Skin of body (tissue), 1 donor: ENCODE measurements at regions not wholly inside any gene's neighbourhood (a gene's known extent, or its start where the extent isn't known, plus 50 kb on each side); places are given as distances from the start of the nearest gene placed in this dataset.

Experiments used
- DNase-seq: peaks from one replicate; lab custom pipeline; 2025; lab: John Stamatoyannopoulos, UW

DNA sequence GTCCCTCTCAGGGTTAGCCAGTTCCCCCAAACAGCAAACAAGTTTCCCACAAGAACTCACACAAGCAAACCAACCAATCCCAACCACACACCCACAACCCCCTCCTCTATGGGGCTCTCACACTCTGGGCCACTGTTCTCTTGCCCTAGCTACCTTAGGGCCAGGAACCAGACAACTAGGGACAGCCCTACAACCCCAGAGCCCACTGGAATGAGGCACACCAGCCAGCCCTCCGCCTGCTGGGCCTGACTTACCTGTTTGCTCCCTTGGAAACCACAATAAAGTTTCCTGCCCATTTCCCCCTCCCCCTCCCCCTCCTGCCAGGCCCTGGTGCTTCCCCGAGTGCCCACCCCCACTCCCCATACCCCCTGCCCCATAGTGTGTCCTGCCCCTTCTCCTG lies 132.6 kb downstream of the WDR11 start:
- no peak for DNase-seq

- DNase-seq = no peak
Measured at GRCh38 chr10:120984221-120984620, 133.1 kb downstream of the WDR11 start.

DNA sequence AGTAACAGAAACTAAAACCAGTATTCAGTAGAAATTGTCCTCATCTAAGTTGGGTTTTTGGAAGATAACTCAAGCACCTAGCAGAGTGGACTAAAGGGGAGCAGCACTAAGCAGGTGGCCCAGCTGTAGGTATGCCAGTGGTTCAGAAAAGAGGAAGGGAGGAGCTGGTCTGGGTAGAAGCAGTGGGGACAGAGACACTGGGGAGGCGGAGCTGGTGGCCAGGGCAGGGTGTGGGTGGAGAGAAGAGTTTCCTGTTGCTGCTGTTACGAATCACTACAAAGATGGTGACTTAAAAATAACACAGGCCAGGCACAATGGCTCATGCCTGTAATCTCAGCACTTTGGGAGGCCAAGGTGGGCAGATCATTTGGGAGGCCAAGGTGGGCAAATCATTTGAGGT lies 136.2 kb downstream of the WDR11 start:
- no peak for DNase-seq

GRCh38 chr10:120988751-120989150 lies 137.6 kb downstream of the WDR11 start:
- DNase-seq = no peak

- DNase-seq = no peak
Measured at GRCh38 chr10:120989279-120989678, 138.1 kb downstream of the WDR11 start.

DNA sequence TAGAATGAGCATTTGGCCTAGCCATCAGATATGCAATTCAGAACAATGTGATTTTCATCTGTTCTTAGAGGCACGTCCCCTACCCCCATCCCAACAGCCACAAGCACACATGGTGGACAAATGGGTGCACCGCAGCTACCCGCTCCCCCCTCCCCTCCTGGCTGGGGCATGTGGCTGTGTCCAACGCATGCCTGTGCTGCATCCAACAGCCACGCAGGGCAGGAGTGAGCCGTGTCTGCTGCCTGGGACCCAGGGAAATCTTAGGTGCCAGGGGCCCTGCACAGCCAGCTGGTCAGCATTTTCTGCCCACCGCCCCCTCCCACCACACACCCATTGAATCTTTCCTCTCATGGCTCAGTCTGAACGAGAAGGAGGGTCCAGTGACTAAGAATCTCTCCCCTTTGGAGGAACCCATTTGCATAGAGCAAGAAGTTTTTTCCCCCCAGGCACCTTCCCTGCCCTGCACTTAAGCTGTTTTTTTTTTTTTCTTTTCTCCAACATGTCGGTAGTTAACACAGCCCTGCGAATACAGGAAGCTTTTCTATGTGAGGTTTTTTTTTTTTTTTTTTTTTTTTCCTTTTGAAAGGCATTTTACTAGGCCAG lies 138.9 kb downstream of the WDR11 start:
- peak; percentile 25 for DNase-seq

GRCh38 chr10:120990831-120991230 lies 139.7 kb downstream of the WDR11 start:
- DNase-seq = no peak

GRCh38 chr10:120993089-120993488 lies 141.9 kb downstream of the WDR11 start:
- DNase-seq = no peak

- no peak for DNase-seq
Measured at GRCh38 chr10:120995768-120996167, 144.6 kb downstream of the WDR11 start.

DNA sequence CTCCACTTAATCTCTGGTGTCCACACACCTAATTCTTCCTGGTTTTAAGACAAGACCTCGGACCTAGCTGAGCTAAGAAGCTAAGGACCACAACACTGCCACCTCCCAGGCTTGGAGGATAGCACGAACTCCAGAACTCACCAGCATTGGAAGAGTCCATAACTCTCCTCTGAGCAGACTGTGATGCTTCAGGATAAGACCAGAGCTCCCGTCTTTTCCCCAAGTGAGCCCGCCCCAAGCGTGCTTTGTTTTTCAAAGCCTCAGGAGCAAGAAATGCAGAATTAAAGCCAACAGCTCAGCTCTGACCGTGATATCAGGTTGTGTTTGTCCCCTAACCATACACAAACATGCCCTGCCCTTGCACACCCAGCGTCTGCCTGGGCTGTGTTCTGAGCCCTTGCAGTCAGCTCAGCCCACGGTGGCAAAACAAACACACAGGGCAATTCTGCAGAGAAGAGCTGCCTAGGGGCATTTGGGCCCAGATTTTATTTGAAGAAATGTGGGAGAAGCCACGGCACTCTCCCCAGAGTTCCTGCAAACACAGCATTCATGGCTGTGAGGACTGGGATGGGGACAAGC lies 145.4 kb downstream of the WDR11 start:
- DNase-seq = no peak

GRCh38 chr10:120997313-120997712 lies 146.2 kb downstream of the WDR11 start:
- no peak for DNase-seq

GRCh38 chr10:120997756-120998155 lies 146.6 kb downstream of the WDR11 start:
- DNase-seq = no peak

DNA sequence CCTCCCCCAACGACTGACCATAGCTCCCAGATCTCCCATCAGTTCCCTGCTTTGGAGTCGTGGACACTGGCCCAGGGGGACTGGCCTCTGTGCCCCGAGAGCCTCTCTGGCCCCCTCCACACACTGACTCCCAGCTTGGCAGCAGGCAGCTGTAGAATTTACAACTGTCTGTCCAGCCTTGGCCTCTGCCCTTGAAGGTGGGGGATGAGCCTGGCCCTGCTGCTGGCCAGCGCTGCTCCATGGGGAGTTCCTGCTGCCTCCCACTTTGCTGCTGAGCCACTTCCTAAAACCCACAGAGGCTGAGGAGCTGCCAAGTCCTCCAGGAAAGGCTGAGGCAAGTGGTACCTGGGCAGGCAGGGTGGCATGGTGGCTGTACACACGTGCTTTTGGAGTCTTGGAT lies 147.1 kb downstream of the WDR11 start:
- DNase-seq = no peak

- no peak for DNase-seq
Measured at GRCh38 chr10:120998782-120999285, 147.7 kb downstream of the WDR11 start.

DNA sequence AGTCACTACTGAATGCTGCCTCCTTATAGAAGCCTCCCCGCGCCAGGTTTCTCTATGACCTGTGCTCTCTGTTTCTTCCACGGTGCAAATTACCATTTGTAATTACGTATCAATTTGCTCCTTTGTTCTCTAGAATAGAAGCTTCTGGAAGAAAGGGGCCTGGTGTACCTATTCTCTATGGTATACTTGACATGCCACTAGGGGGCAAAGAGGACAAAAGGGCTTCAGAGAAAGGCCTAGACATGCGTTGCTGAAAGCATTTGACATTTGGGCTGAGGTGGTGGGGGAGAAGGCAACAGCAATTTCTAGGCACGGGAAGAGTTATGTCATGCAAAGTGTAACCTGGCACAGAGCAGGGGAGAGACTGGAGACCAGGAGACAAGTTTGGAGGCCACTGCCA lies 148.7 kb downstream of the WDR11 start:
- no peak for DNase-seq

- DNase-seq = no peak
Measured at GRCh38 chr10:121002586-121003205, 151.5 kb downstream of the WDR11 start.

DNA sequence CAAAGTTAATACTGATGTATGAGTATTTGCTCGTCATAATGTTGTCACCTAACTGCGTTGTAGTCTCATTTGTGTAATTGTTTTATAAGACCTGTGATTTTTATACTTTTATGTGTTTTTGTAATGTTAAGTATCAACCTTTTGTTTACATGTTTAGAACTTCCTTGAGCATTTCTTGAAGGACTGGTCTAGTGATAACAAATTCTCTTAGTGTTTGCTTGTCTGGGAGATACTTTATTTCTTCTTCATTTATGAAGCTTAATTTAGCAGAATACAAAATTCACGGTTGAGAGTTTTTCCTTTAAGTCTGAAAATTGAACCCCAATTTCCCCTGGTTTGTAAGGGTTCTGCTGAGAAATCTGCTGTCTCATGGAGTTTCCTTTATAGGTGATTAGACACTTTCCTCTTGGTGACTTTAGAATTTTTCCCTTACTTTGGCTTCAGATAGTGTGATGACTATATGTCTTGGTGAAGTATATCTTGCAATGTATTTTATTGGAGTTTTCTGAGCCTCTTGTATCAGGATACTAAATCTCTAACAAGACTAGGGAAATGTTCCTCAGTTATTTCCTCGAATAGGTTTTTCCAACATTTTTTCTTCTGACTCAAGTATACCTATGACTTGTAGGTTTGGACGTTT lies 154.9 kb downstream of the WDR11 start:
- no peak for DNase-seq

DNA sequence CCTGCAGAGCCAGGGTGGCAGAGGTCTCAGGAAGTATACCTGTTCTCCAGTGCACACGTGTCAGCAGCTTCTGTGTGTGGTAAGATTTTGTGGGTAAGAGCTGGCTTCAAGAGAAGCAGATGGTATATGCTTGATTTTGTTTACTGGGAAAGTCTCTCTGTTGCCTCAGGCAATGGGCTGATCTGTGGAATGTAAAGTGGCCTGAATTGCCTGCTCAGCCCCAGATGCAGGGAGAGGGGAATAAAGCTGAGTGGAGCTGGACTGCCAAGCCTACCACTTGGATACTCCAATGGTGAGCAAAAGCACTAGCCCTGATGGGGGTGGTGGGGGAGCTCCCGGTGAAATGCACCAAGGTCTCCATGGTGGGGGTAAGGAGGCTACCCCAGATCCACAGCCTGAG lies 156.1 kb downstream of the WDR11 start:
- DNase-seq = no peak

GRCh38 chr10:121015916-121016315 lies 164.8 kb downstream of the WDR11 start:
- no peak for DNase-seq

- no peak for DNase-seq
Measured at GRCh38 chr10:121024905-121025584, 173.9 kb downstream of the WDR11 start.

DNA sequence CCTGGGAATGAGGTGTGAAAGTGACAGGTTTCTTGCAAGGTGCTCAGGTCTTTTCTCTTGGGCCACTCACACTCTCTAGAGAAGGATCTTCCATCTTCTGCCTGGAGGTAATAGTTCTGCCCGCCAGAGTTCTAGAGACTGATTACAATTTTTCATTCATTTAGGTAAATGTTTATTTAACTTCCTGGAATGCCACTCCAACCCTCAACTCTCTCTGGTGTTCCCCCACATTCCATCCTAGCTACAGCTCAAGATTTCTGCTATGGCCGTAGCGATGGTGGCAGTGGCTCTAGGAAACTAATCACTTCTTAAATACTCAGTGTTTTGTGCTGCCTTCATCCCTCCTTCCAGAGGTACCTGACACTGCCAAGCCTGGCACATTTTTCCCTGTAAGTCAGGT lies 174.6 kb downstream of the WDR11 start:
- DNase-seq = no peak

DNA sequence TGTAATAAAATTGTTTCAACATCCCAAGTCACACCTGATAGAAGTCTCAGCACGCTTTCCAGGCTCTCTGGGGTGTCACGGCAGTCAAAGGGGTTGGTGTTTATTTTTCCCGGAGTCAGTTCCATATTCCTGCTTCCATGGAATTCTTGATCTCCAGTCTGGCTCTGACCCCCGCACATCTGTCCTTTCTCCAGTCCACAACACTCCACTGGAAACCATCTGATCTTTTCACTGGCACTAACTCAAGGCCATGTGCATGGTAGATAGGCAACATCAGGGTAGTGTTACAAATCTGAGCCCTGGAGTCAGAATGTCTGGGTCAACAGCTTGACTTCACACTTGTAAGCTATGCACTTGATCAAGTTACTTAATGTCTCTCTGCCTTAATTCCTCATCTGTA lies 176.2 kb downstream of the WDR11 start:
- no peak for DNase-seq
